K562 (cell line): ENCODE measurements at regions not wholly inside any gene's neighbourhood (a gene's known extent, or its start where the extent isn't known, plus 50 kb on each side); places are given as distances from the start of the nearest gene placed in this dataset.

Experiments used
- CBX2 ChIP-seq: fragments of 200-600 bp; sonication (generic); IDR thresholded peaks from one replicate; pipeline ENCODE4 v1.6.1; 2012; ENCODE audit warnings: mild to moderate bottlenecking, low read length, inconsistent platforms; ENCODE audit not compliant: insufficient read depth, poor library complexity, severe bottlenecking
- CBX3 ChIP-seq, 2 experiments: IDR thresholded peaks; 1 replicate in 1 of 2; 2 replicates in 1 of 2; pipeline ENCODE4 v1.6.1; 2012; ENCODE audit warnings: inconsistent platforms in 2 of 2, low read length in 2 of 2, borderline replicate concordance in 1 of 2, control low read depth in 1 of 2
- CEBPB ChIP-seq: fragments of 450-650 bp; IDR thresholded peaks from 2 replicates; pipeline ENCODE4 v1.6.1; 2016; ENCODE audit warnings: missing genetic modification characterization, missing compliant biosample characterization
- DNMT1 ChIP-seq: fragments of 450-650 bp; IDR thresholded peaks from 2 replicates; pipeline ENCODE4 v1.6.1; 2016; ENCODE audit warnings: antibody characterized with exemption, mild to moderate bottlenecking
- ELF2 ChIP-seq: fragments of 250-450 bp; sonication (Bioruptor Pico); IDR thresholded peaks from 2 replicates; pipeline ENCODE4 v1.5.0; 2021; ENCODE audit warnings: mild to moderate bottlenecking
- EP300 ChIP-seq: IDR thresholded peaks from 2 replicates; pipeline ENCODE4 v1.6.1; 2012; ENCODE audit warnings: low read length, improper control_type of control experiment
- ESRRB ChIP-seq: fragments of 250-450 bp; sonication (Bioruptor Pico); IDR thresholded peaks from 2 replicates; pipeline ENCODE4 v1.5.0; 2020; ENCODE audit warnings: mild to moderate bottlenecking, moderate library complexity, borderline replicate concordance
- FOXK2 ChIP-seq, 2 experiments: fragments of 450-650 bp; IDR thresholded peaks in 1 of 2; conservative IDR thresholded peaks in 1 of 2; 2 replicates each; pipeline ENCODE4 v1.6.1; 2016; ENCODE audit warnings: low read depth in 2 of 2, mild to moderate bottlenecking in 1 of 2
- HEY1 ChIP-seq: fragments of 250-450 bp; sonication (Bioruptor Pico); IDR thresholded peaks from 2 replicates; pipeline ENCODE4 v1.5.0; 2020; ENCODE audit warnings: mild to moderate bottlenecking, moderate library complexity, borderline replicate concordance
- MAFG ChIP-seq: fragments of 450-650 bp; conservative IDR thresholded peaks from 2 replicates; pipeline ENCODE4 v1.6.1; 2016; ENCODE audit warnings: missing genetic modification characterization, missing compliant biosample characterization
- MYC ChIP-seq, 2 experiments: fragments of 250-450 bp in 1 of 2; sonication (Bioruptor Pico) in 1 of 2; IDR thresholded peaks; 2 replicates each; pipeline versions ENCODE4 v1.5.1 to v1.6.1; 2012 to 2021; ENCODE audit warnings: low read depth in 2 of 2, borderline replicate concordance in 1 of 2, improper control_type of control experiment in 1 of 2, low read length in 1 of 2, mild to moderate bottlenecking in 1 of 2, moderate library complexity in 1 of 2
- POLR2AphosphoS2 ChIP-seq: IDR thresholded peaks from 2 replicates; pipeline ENCODE4 v1.6.1; 2012; ENCODE audit warnings: low read length, improper control_type of control experiment
- POLR2G ChIP-seq: fragments of 200-400 bp; formaldehyde crosslinking; IDR thresholded peaks from 2 replicates; pipeline ENCODE4 v1.6.1; 2017; ENCODE audit warnings: low read depth, mild to moderate bottlenecking, antibody characterized with exemption, low read length, moderate library complexity
- RAD21 ChIP-seq, 2 experiments: fragments of 250-450 bp in 1 of 2; fragments of 450-650 bp in 1 of 2; sonication (Bioruptor Pico) in 1 of 2; formaldehyde crosslinking in 1 of 2; IDR thresholded peaks in 1 of 2; conservative IDR thresholded peaks in 1 of 2; 2 replicates each; pipeline versions ENCODE4 v1.4.0 to v1.8.0; 2020 to 2022; ENCODE audit warnings: mild to moderate bottlenecking in 2 of 2, moderate library complexity in 1 of 2
- RB1 ChIP-seq: fragments of 450-650 bp; IDR thresholded peaks from 2 replicates; pipeline ENCODE4 v1.6.1; 2017; ENCODE audit warnings: low read depth, mild to moderate bottlenecking
- SMAD4 ChIP-seq: fragments of 250-450 bp; sonication (Bioruptor Pico); conservative IDR thresholded peaks from 2 replicates; pipeline ENCODE4 v1.8.0; 2021; ENCODE audit warnings: inconsistent platforms, mild to moderate bottlenecking, moderate library complexity
- SPI1 ChIP-seq: IDR thresholded peaks from 2 replicates; pipeline ENCODE4 v1.6.1; 2011; ENCODE audit warnings: low read depth, low read length, control low read depth, borderline replicate concordance
- STAT5A ChIP-seq: IDR thresholded peaks from 2 replicates; pipeline ENCODE4 v1.6.1; 2012; ENCODE audit warnings: low read length, inconsistent platforms, borderline replicate concordance
- ZEB2 ChIP-seq: fragments of 450-650 bp; IDR thresholded peaks from 2 replicates; pipeline ENCODE4 v1.6.1; 2016
- ZNF184 ChIP-seq: sonication (generic); formaldehyde crosslinking; IDR thresholded peaks from 2 replicates; pipeline ENCODE4 v1.5.0; 2020; ENCODE audit warnings: missing genetic modification reagents
- ZNF253 ChIP-seq: fragments of 250-450 bp; sonication (Bioruptor Pico); conservative IDR thresholded peaks from 2 replicates; pipeline ENCODE4 v1.6.1; 2021; ENCODE audit warnings: mild to moderate bottlenecking
- ZNF347 ChIP-seq: fragments of 450-650 bp; formaldehyde crosslinking; IDR thresholded peaks from 2 replicates; pipeline ENCODE4 v1.4.0; 2020; ENCODE audit warnings: low read depth, mild to moderate bottlenecking, moderate library complexity
- ZNF445 ChIP-seq: fragments of 250-450 bp; sonication (Bioruptor Pico); IDR thresholded peaks from 2 replicates; pipeline ENCODE4 v1.4.0; 2020; ENCODE audit warnings: low read depth, mild to moderate bottlenecking, moderate library complexity
- ZNF561 ChIP-seq: fragments of 450-650 bp; formaldehyde crosslinking; conservative IDR thresholded peaks from 2 replicates; pipeline ENCODE4 v1.4.0; 2020; ENCODE audit warnings: mild to moderate bottlenecking, moderate library complexity
- ZNF76 ChIP-seq: fragments of 250-450 bp; sonication (Bioruptor Pico); IDR thresholded peaks from 2 replicates; pipeline ENCODE4 v1.4.0; 2020; ENCODE audit warnings: mild to moderate bottlenecking, moderate library complexity, borderline replicate concordance
- ZNF785 ChIP-seq: fragments of 250-450 bp; sonication (Bioruptor Pico); IDR thresholded peaks from 2 replicates; pipeline ENCODE4 v1.4.0; 2020; ENCODE audit warnings: mild to moderate bottlenecking
- TF ChIP-seq, protein P1 (sequence below): fragments of 200-800 bp; sonication (Bioruptor generic); IDR thresholded peaks from 2 replicates; pipeline ENCODE4 v1.6.1; 2017; ENCODE audit warnings: missing genetic modification characterization, missing compliant biosample characterization
- TF ChIP-seq, protein P2 (sequence below): fragments of 200-800 bp; sonication (Bioruptor generic); IDR thresholded peaks from 2 replicates; pipeline ENCODE4 v1.6.1; 2017; ENCODE audit warnings: missing genetic modification characterization, missing compliant biosample characterization

DNA sequence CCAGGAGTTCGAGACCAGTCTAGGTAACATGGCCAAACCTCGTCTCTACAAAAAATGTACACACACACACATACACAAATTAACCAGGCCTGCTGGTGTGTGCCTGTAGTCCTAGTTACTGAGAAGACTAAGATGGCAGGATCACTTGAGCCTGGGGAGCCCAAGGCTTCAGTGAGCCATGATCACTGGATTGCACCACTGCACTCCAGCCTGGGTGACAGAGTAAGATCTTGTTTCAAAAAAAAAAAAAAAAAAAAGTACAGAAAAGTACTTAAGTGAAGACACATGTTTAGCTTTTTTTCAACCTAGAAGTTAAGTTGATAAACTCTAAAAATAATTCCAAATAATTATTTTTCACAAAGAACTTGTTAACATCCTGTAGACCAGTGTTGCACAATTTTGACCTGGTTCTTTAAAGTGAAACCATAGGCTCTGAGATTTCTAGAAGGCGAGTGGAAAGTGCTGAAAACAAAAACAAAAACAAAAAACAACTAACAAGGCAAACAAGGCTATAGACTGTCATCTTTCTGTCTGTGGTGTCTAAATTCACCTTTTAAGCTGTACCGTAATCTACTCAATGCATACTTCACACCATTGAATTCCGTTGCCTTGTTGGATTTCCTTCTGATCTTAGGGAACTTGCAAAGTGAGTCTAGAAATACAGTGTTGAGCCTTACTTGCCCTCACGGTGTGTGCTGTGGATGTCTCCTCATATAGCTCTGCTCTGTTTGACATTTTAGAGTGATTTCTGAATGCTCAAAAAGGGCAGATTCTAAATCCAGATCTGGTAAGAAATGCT is 63.5 kb downstream of the CHST2 start (continued):
- no peak for TF ChIP-seq ESRRB
- no peak for TF ChIP-seq ELF2
- no peak for TF ChIP-seq POLR2AphosphoS2
- no peak for TF ChIP-seq CBX3 (IDR thresholded peaks at IDR 0.05; ENCODE audit: borderline replicate concordance in 1 of 2, low read length in 2 of 2)
- TF ChIP-seq POLR2G = no peak
- TF ChIP-seq FOXK2 (conservative IDR thresholded peaks at IDR 0.05 in 1 of 2, IDR thresholded peaks at IDR 0.05 in 1 of 2; ENCODE audit: low read depth in 2 of 2) = no peak
- no peak for TF ChIP-seq HEY1
- no peak for TF ChIP-seq ZNF347
- no peak for TF ChIP-seq ZNF253 (CRISPR knock-in tag)
- TF ChIP-seq EP300 = no peak; the same call in 1 of the 2 replicates
- no peak for TF ChIP-seq ZEB2
- TF ChIP-seq RB1 = no peak
- no peak for TF ChIP-seq MYC (IDR thresholded peaks at IDR 0.05; ENCODE audit: low read depth, low read length)
- no peak for TF ChIP-seq MYC (CRISPR knock-in tag; IDR thresholded peaks at IDR 0.05; ENCODE audit: borderline replicate concordance, low read depth)
- TF ChIP-seq ZNF184 (CRISPR knock-in tag) = no peak
- TF ChIP-seq, protein P1, sequence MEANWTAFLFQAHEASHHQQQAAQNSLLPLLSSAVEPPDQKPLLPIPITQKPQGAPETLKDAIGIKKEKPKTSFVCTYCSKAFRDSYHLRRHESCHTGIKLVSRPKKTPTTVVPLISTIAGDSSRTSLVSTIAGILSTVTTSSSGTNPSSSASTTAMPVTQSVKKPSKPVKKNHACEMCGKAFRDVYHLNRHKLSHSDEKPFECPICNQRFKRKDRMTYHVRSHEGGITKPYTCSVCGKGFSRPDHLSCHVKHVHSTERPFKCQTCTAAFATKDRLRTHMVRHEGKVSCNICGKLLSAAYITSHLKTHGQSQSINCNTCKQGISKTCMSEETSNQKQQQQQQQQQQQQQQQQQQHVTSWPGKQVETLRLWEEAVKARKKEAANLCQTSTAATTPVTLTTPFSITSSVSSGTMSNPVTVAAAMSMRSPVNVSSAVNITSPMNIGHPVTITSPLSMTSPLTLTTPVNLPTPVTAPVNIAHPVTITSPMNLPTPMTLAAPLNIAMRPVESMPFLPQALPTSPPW (CRISPR knock-in tag) = no peak; the same call in 1 of the 2 replicates
- no peak for TF ChIP-seq CBX2
- no peak for TF ChIP-seq STAT5A
- TF ChIP-seq CEBPB = peak; percentile 93
- no peak for TF ChIP-seq SPI1
- TF ChIP-seq MAFG (tag) = 0 out of 2 replicates have a peak, but pooled peaks have one; percentile 4
- TF ChIP-seq ZNF445 (CRISPR knock-in tag) = no peak
- no peak for TF ChIP-seq ZNF785 (CRISPR knock-in tag)
- no peak for TF ChIP-seq ZNF76
- no peak for TF ChIP-seq RAD21 (CRISPR knock-in tag; conservative IDR thresholded peaks at IDR 0.05 in 1 of 2, IDR thresholded peaks at IDR 0.05 in 1 of 2)
- TF ChIP-seq DNMT1 = no peak
- no peak for TF ChIP-seq ZNF561 (CRISPR knock-in tag)
- TF ChIP-seq, protein P2, sequence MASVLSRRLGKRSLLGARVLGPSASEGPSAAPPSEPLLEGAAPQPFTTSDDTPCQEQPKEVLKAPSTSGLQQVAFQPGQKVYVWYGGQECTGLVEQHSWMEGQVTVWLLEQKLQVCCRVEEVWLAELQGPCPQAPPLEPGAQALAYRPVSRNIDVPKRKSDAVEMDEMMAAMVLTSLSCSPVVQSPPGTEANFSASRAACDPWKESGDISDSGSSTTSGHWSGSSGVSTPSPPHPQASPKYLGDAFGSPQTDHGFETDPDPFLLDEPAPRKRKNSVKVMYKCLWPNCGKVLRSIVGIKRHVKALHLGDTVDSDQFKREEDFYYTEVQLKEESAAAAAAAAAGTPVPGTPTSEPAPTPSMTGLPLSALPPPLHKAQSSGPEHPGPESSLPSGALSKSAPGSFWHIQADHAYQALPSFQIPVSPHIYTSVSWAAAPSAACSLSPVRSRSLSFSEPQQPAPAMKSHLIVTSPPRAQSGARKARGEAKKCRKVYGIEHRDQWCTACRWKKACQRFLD (CRISPR knock-in tag) = 0 out of 2 replicates have a peak, but pooled peaks have one; percentile 38
- TF ChIP-seq SMAD4 (CRISPR knock-in tag) = no peak
